ENCODE measurements at regions not wholly inside any gene's neighbourhood (a gene's known extent, or its start where the extent isn't known, plus 50 kb on each side); places are given as distances from the start of the nearest gene placed in this dataset.
A peak's percentile ranks its signal among the peaks of the same experiment; 100 is the strongest.
"Not testable (repeated sequence)": the region's sequence is repeated elsewhere in the genome, so short reads cannot be mapped to it uniquely, and the experiment has no call there.

- WGBS, 2 donors = 77 to 78% methylated on average over 3 of the region's 3 CpGs
- Histone ChIP-seq H3K27ac (no peak overlapping the region), H3K36me3 (no peaks in the 10 kb centered on the region), H3K4me1 (no peaks in the 10 kb centered on the region), H3K4me3 (no peak overlapping the region), H3K9me3 (no peaks in the 10 kb centered on the region), H3K27me3 (no peaks in the 10 kb centered on the region)
- ATAC-seq (ENCODE audit: low FRiP score in 2 of 2) (no peak), DNase-seq (no peak)
- TF ChIP-seq POLR2AphosphoS5 (IDR thresholded peaks at IDR 0.05) = no peak
- TF ChIP-seq EP300 (IDR thresholded peaks at IDR 0.05) = no peak
- no peak for TF ChIP-seq POLR2A (IDR thresholded peaks at IDR 0.05)
- no peak for TF ChIP-seq CTCF (IDR thresholded peaks at IDR 0.05)
Observed at GRCh38 chr2:53315149-53315548, 452.5 kb upstream of the CHAC2 start.

GRCh38 chr2:53314718-53315117, 452.9 kb upstream of the CHAC2 start:
- ATAC-seq (ENCODE audit: low FRiP score in 2 of 2) (no peak), DNase-seq (no peak)
- no peaks in the 10 kb centered on the region for H3K36me3 ChIP-seq
- TF ChIP-seq POLR2A (IDR thresholded peaks at IDR 0.05) (no peak), CTCF (IDR thresholded peaks at IDR 0.05) (no peak)
- 58 to 67% methylated on average over 2 of the region's 2 CpGs for WGBS, 2 donors
- H3K9me3 ChIP-seq = no peaks in the 10 kb centered on the region
- H3K4me3 ChIP-seq = no peak overlapping the region
- H3K27me3 ChIP-seq = no peaks in the 10 kb centered on the region
- H3K4me1 ChIP-seq = no peaks in the 10 kb centered on the region
- H3K27ac ChIP-seq = no peak overlapping the region

- not testable (repeated sequence) for H3K27me3 ChIP-seq; H3K4me3 ChIP-seq; H3K36me3 ChIP-seq; DNase-seq; H3K4me1 ChIP-seq; ATAC-seq (ENCODE audit: low FRiP score in 2 of 2); H3K9me3 ChIP-seq; H3K27ac ChIP-seq
- WGBS, 2 donors = 76 to 82% methylated on average over 4 of the region's 4 CpGs
Observed at GRCh38 chr2:53313644-53314043, 454.0 kb upstream of the CHAC2 start.

- Histone ChIP-seq H3K9me3 (no peaks in the 10 kb centered on the region), H3K36me3 (no peaks in the 10 kb centered on the region), H3K27me3 (no peaks in the 10 kb centered on the region), H3K4me1 (no peaks in the 10 kb centered on the region), H3K4me3 (no peak overlapping the region), H3K27ac (no peak overlapping the region)
- no peak for DNase-seq
- 89 to 94% methylated on average over 5 of the region's 5 CpGs for WGBS, 2 donors
- peak in 1 of 2 donors; percentile 46 for ATAC-seq (ENCODE audit: low FRiP score in 2 of 2)
- TF ChIP-seq CTCF (IDR thresholded peaks at IDR 0.05) = no peak
- no peak for TF ChIP-seq EP300 (IDR thresholded peaks at IDR 0.05)
- no peak for TF ChIP-seq POLR2AphosphoS5 (IDR thresholded peaks at IDR 0.05)
- no peak for TF ChIP-seq POLR2A (IDR thresholded peaks at IDR 0.05)
Observed at GRCh38 chr2:53312721-53313120, 454.9 kb upstream of the CHAC2 start.

- H3K9me3 ChIP-seq = no peaks in the 10 kb centered on the region
- no peak overlapping the region for H3K27ac ChIP-seq
- no peak overlapping the region for H3K4me3 ChIP-seq
- H3K4me1 ChIP-seq = no peaks in the 10 kb centered on the region
- no peak for ATAC-seq (ENCODE audit: low FRiP score in 2 of 2)
- H3K27me3 ChIP-seq = no peaks in the 10 kb centered on the region
- WGBS, 2 donors = 71 to 73% methylated on average over 5 of the region's 5 CpGs
- DNase-seq = no peak
- no peaks in the 10 kb centered on the region for H3K36me3 ChIP-seq
- TF ChIP-seq POLR2AphosphoS5 (IDR thresholded peaks at IDR 0.05) (no peak), POLR2A (IDR thresholded peaks at IDR 0.05) (no peak), CTCF (IDR thresholded peaks at IDR 0.05) (no peak), EP300 (IDR thresholded peaks at IDR 0.05) (no peak)
Observed at GRCh38 chr2:53312181-53312580, 455.4 kb upstream of the CHAC2 start.
